ENCODE measurements at regions not wholly inside any gene's neighbourhood (a gene's known extent, or its start where the extent isn't known, plus 50 kb on each side); places are given as distances from the start of the nearest gene placed in this dataset.

GRCh38 chr6:167580619-167580911 lies 246.1 kb upstream of the AFDN start:
- peaks cover 33% of the 10 kb centered on the region for H3K4me1 ChIP-seq
- no peaks in the 10 kb centered on the region for H3K36me3 ChIP-seq
- no peaks in the 10 kb centered on the region for H4K20me1 ChIP-seq
- H3K27me3 ChIP-seq = no peaks in the 10 kb centered on the region
- peaks cover 16% of the 10 kb centered on the region for H3K9me3 ChIP-seq
- no peak for TF ChIP-seq Cebpa-rat (IDR thresholded peaks at IDR 0.05)
- H3K9ac ChIP-seq = no peak overlapping the region
- no peak overlapping the region for H3K4me3 ChIP-seq
- no peak overlapping the region for H3K4me2 ChIP-seq
- no peak overlapping the region for H3K27ac ChIP-seq

- H4K20me1 ChIP-seq = no peaks in the 10 kb centered on the region
- no peak overlapping the region for H3K9ac ChIP-seq
These were observed 245.1 kb upstream of the AFDN start for GRCh38 chr6:167581637-167582036.

GRCh38 chr6:167583412-167583811 lies 243.3 kb upstream of the AFDN start:
- no peaks in the 10 kb centered on the region for H3K27me3 ChIP-seq
- no peak overlapping the region for H3K4me3 ChIP-seq
- H4K20me1 ChIP-seq = no peaks in the 10 kb centered on the region
- H3K4me2 ChIP-seq = no peak overlapping the region
- TF ChIP-seq Cebpa-rat (IDR thresholded peaks at IDR 0.05) = no peak
- no peaks in the 10 kb centered on the region for H3K36me3 ChIP-seq
- peaks cover 26% of the 10 kb centered on the region for H3K9me3 ChIP-seq
- H3K4me1 ChIP-seq = peaks cover 18% of the 10 kb centered on the region
- H3K9ac ChIP-seq = no peak overlapping the region
- no peak overlapping the region for H3K27ac ChIP-seq

More at GRCh38 chr6:167581637-167582036, 245.1 kb upstream of the AFDN start:
- H3K4me3 ChIP-seq = no peak overlapping the region
- H3K27ac ChIP-seq = no peak overlapping the region
- no peaks in the 10 kb centered on the region for H3K27me3 ChIP-seq
- TF ChIP-seq Cebpa-rat (IDR thresholded peaks at IDR 0.05) = no peak
- H3K4me2 ChIP-seq = no peak overlapping the region
- peaks cover 24% of the 10 kb centered on the region for H3K4me1 ChIP-seq
- H3K36me3 ChIP-seq = no peaks in the 10 kb centered on the region
- peaks cover 20% of the 10 kb centered on the region for H3K9me3 ChIP-seq

- Histone ChIP-seq H3K4me2 (peak overlapping the region; percentile 85), H4K20me1 (no peaks in the 10 kb centered on the region), H3K27me3 (no peaks in the 10 kb centered on the region), H3K4me1 (peaks cover 27% of the 10 kb centered on the region), H3K9me3 (peaks cover 12% of the 10 kb centered on the region), H3K9ac (no peak overlapping the region), H3K36me3 (no peaks in the 10 kb centered on the region), H3K4me3 (no peak overlapping the region), H3K27ac (peak overlapping the region; percentile 56; the same call in 1 of the 2 replicates)
- TF ChIP-seq Cebpa-rat (IDR thresholded peaks at IDR 0.05) = no peak
These were observed 238.4 kb upstream of the AFDN start for GRCh38 chr6:167588181-167588919.

GRCh38 chr6:167588920-167589614 lies 237.6 kb upstream of the AFDN start:
- peak overlapping the region; percentile 85 for H3K4me2 ChIP-seq
- no peak for TF ChIP-seq Cebpa-rat (IDR thresholded peaks at IDR 0.05)
- no peaks in the 10 kb centered on the region for H4K20me1 ChIP-seq
- H3K9me3 ChIP-seq = peaks cover 10% of the 10 kb centered on the region
- no peaks in the 10 kb centered on the region for H3K27me3 ChIP-seq
- H3K9ac ChIP-seq = peak overlapping the region; percentile 17; the same call in 1 of the 2 replicates
- H3K4me3 ChIP-seq = peak overlapping the region; percentile 12; the same call in 1 of the 2 replicates
- H3K36me3 ChIP-seq = no peaks in the 10 kb centered on the region
- peaks cover 27% of the 10 kb centered on the region for H3K4me1 ChIP-seq
- H3K27ac ChIP-seq = peak overlapping the region; percentile 56

- H3K27me3 ChIP-seq = no peaks in the 10 kb centered on the region
- peak overlapping the region; percentile 56 for H3K27ac ChIP-seq
- H3K9ac ChIP-seq = peak overlapping the region; percentile 17; the same call in 1 of the 2 replicates
- no peak for TF ChIP-seq Cebpa-rat (IDR thresholded peaks at IDR 0.05)
- H4K20me1 ChIP-seq = no peaks in the 10 kb centered on the region
- peaks cover 27% of the 10 kb centered on the region for H3K4me1 ChIP-seq
- H3K36me3 ChIP-seq = no peaks in the 10 kb centered on the region
- peak overlapping the region; percentile 85 for H3K4me2 ChIP-seq
- peaks cover 10% of the 10 kb centered on the region for H3K9me3 ChIP-seq
- H3K4me3 ChIP-seq = peak overlapping the region; percentile 12; the same call in 1 of the 2 replicates
These were observed 237.1 kb upstream of the AFDN start for GRCh38 chr6:167589615-167589940.

GRCh38 chr6:167590193-167590592 lies 236.5 kb upstream of the AFDN start:
- no peak for TF ChIP-seq Cebpa-rat (IDR thresholded peaks at IDR 0.05)
- H3K36me3 ChIP-seq = no peaks in the 10 kb centered on the region
- peaks cover 10% of the 10 kb centered on the region for H3K9me3 ChIP-seq

More at GRCh38 chr6:167590193-167590592, 236.5 kb upstream of the AFDN start:
- Histone ChIP-seq H3K27me3 (no peaks in the 10 kb centered on the region), H3K4me3 (no peak overlapping the region), H3K9ac (no peak overlapping the region; the same call in 1 of the 2 replicates), H3K4me1 (peaks cover 27% of the 10 kb centered on the region), H3K27ac (peak overlapping the region; percentile 56), H4K20me1 (no peaks in the 10 kb centered on the region), H3K4me2 (peak overlapping the region; percentile 85)

Measured in BLaER1 (cell line).